Esophagus muscularis mucosa (tissue), 3 donors: ENCODE measurements at regions not wholly inside any gene's neighbourhood (a gene's known extent, or its start where the extent isn't known, plus 50 kb on each side); places are given as distances from the start of the nearest gene placed in this dataset.

Experiments
- CTCF ChIP-seq, 3 experiments: fragments of 200-600 bp in 2 of 3; fragments of 450-650 bp in 1 of 3; sonication (generic) in 2 of 3; IDR thresholded peaks; one replicate each; pipeline ENCODE4 v1.5.1; 2017 to 2019; ENCODE audit warnings: antibody characterized with exemption in 3 of 3, mild to moderate bottlenecking in 2 of 3, moderate library complexity in 1 of 3
- POLR2A ChIP-seq: fragments of 450-650 bp; IDR thresholded peaks from one replicate; pipeline ENCODE4 v1.6.1; 2017; ENCODE audit warnings: antibody characterized with exemption, moderate library complexity, mild to moderate bottlenecking, low read depth

- TF ChIP-seq CTCF (IDR thresholded peaks at IDR 0.05) (no peak), POLR2A (no peak)
Observed at GRCh38 chr2:123935405-123935804, 89.7 kb upstream of the CNTNAP5 start.
